Smooth muscle cell (in vitro differentiated cells): ENCODE measurements at regions not wholly inside any gene's neighbourhood (a gene's known extent, or its start where the extent isn't known, plus 50 kb on each side); places are given as distances from the start of the nearest gene placed in this dataset.

ENCODE experiments used
- DNase-seq: peaks from one replicate; lab custom pipeline; 2025; ENCODE audit not compliant: unreplicated experiment; lab: John Stamatoyannopoulos, UW
- H2AFZ ChIP-seq: fragments of 200-600 bp; sonication (generic); 2 replicates; pipeline ENCODE4 v1.6.0; 2016; ENCODE audit warnings: antibody characterized with exemption, low read depth, mild to moderate bottlenecking
- H3F3A ChIP-seq: fragments of 200-600 bp; sonication (generic); 2 replicates; pipeline ENCODE4 v1.6.0; 2017; ENCODE audit warnings: antibody characterized with exemption, low read depth
- H3K27ac ChIP-seq: fragments of 200-600 bp; sonication (generic); 2 replicates; pipeline ENCODE4 v1.5.1; 2016; ENCODE audit warnings: low read depth, mild to moderate bottlenecking
- H3K27me3 ChIP-seq: fragments of 200-600 bp; sonication (generic); 2 replicates; pipeline ENCODE4 v1.6.1; 2016; ENCODE audit warnings: low read depth, mild to moderate bottlenecking
- H3K36me3 ChIP-seq: fragments of 200-600 bp; sonication (generic); 2 replicates; pipeline ENCODE4 v1.5.1; 2016; ENCODE audit warnings: low read depth
- H3K4me1 ChIP-seq: fragments of 200-600 bp; sonication (generic); 2 replicates; pipeline ENCODE4 v1.5.1; 2016; ENCODE audit warnings: low read depth
- H3K4me2 ChIP-seq: fragments of 200-600 bp; sonication (generic); 2 replicates; pipeline ENCODE4 v1.6.0; 2016; ENCODE audit warnings: mild to moderate bottlenecking
- H3K4me3 ChIP-seq: fragments of 200-600 bp; sonication (generic); 2 replicates; pipeline ENCODE4 v1.5.1; 2016; ENCODE audit warnings: mild to moderate bottlenecking
- H3K79me2 ChIP-seq: fragments of 200-600 bp; sonication (generic); 2 replicates; pipeline ENCODE4 v1.6.0; 2016; ENCODE audit warnings: low read depth, mild to moderate bottlenecking
- H3K9ac ChIP-seq: fragments of 200-600 bp; sonication (generic); 2 replicates; pipeline ENCODE4 v1.6.0; 2016; ENCODE audit warnings: low read depth
- H3K9me3 ChIP-seq: fragments of 200-600 bp; sonication (generic); replicated peaks from 2 replicates; pipeline ENCODE4 v1.5.1; 2016; ENCODE audit warnings: low read depth
- H4K20me1 ChIP-seq: fragments of 200-600 bp; sonication (generic); 2 replicates; pipeline ENCODE4 v1.6.0; 2016; ENCODE audit warnings: low read depth
- CTCF ChIP-seq: fragments of 200-600 bp; sonication (generic); IDR thresholded peaks from 2 replicates; pipeline ENCODE4 v1.5.1; 2017; ENCODE audit warnings: borderline replicate concordance, mild to moderate bottlenecking, antibody characterized with exemption; ENCODE audit not compliant: insufficient read depth, poor library complexity, severe bottlenecking
- WGBS: methylation state at CpG from one replicate; pipeline ENCODE4 v1.1.7; 2016; ENCODE audit warnings: low lambda C conversion rate; 5-methylcytosine and 5-hydroxymethylcytosine counted together

GRCh38 chr2:150046211-150046610 lies 441.3 kb downstream of the RND3 start:
- Histone ChIP-seq H3K9me3 (no peaks in the 10 kb centered on the region), H3K4me1 (peaks cover 14% of the 10 kb centered on the region), H4K20me1 (no peaks in the 10 kb centered on the region), H3K4me3 (no peak overlapping the region), H3K9ac (no peak overlapping the region), H3K36me3 (no peaks in the 10 kb centered on the region), H3K4me2 (peak overlapping the region; percentile 60), H3K79me2 (no peaks in the 10 kb centered on the region), H2AFZ (peak overlapping the region; percentile 16), H3F3A (no peaks in the 10 kb centered on the region), H3K27ac (peak overlapping the region; percentile 57), H3K27me3 (no peaks in the 10 kb centered on the region)
- WGBS, result 57% methylated on average over 5 of the region's 5 CpGs
- no peak for TF ChIP-seq CTCF
- no peak for DNase-seq

- Histone ChIP-seq H3K4me3 (no peak overlapping the region), H3K9me3 (no peaks in the 10 kb centered on the region), H3K4me1 (peaks cover 14% of the 10 kb centered on the region), H4K20me1 (no peaks in the 10 kb centered on the region), H3K36me3 (no peaks in the 10 kb centered on the region), H3K27ac (peak overlapping the region; percentile 57), H3K9ac (no peak overlapping the region), H3K4me2 (peak overlapping the region; percentile 60), H3F3A (no peaks in the 10 kb centered on the region), H2AFZ (no peak overlapping the region), H3K79me2 (no peaks in the 10 kb centered on the region), H3K27me3 (no peaks in the 10 kb centered on the region)
- DNase-seq, result no peak
- WGBS, result 72% methylated on average over 4 of the region's 4 CpGs
- TF ChIP-seq CTCF, result no peak
Measured at GRCh38 chr2:150045601-150046000, 441.9 kb downstream of the RND3 start.

GRCh38 chr2:150043172-150043500 lies 444.3 kb downstream of the RND3 start:
- H2AFZ ChIP-seq, result peak overlapping the region; percentile 79
- no peak overlapping the region for H3K4me2 ChIP-seq
- WGBS, result 96% methylated on average over 2 of the region's 2 CpGs
- no peak for TF ChIP-seq CTCF
- no peaks in the 10 kb centered on the region for H3F3A ChIP-seq
- H3K27ac ChIP-seq, result no peak overlapping the region
- H4K20me1 ChIP-seq, result no peaks in the 10 kb centered on the region
- no peaks in the 10 kb centered on the region for H3K79me2 ChIP-seq
- no peaks in the 10 kb centered on the region for H3K9me3 ChIP-seq
- no peaks in the 10 kb centered on the region for H3K27me3 ChIP-seq
- no peak for DNase-seq
- H3K9ac ChIP-seq, result no peak overlapping the region
- H3K36me3 ChIP-seq, result no peaks in the 10 kb centered on the region
- H3K4me3 ChIP-seq, result no peak overlapping the region
- peaks cover 14% of the 10 kb centered on the region for H3K4me1 ChIP-seq

- no peak overlapping the region for H3K9ac ChIP-seq
- no peaks in the 10 kb centered on the region for H3K79me2 ChIP-seq
- H3K36me3 ChIP-seq, result no peaks in the 10 kb centered on the region
- TF ChIP-seq CTCF, result no peak
- H3K4me2 ChIP-seq, result no peak overlapping the region
- no peak for DNase-seq
- WGBS, result 78% methylated on average over 5 of the region's 5 CpGs
- H4K20me1 ChIP-seq, result no peaks in the 10 kb centered on the region
- H3K9me3 ChIP-seq, result no peaks in the 10 kb centered on the region
- H3F3A ChIP-seq, result no peaks in the 10 kb centered on the region
- H3K27ac ChIP-seq, result peak overlapping the region; percentile 56
- H3K27me3 ChIP-seq, result no peaks in the 10 kb centered on the region
- peak overlapping the region; percentile 79 for H2AFZ ChIP-seq
- no peak overlapping the region for H3K4me3 ChIP-seq
- H3K4me1 ChIP-seq, result peaks cover 14% of the 10 kb centered on the region
Measured at GRCh38 chr2:150042500-150043171, 444.8 kb downstream of the RND3 start.
